ENCODE measurements at regions not wholly inside any gene's neighbourhood (a gene's known extent, or its start where the extent isn't known, plus 50 kb on each side); places are given as distances from the start of the nearest gene placed in this dataset.
"Not testable (repeated sequence)": the region's sequence is repeated elsewhere in the genome, so short reads cannot be mapped to it uniquely, and the experiment has no call there.

DNA sequence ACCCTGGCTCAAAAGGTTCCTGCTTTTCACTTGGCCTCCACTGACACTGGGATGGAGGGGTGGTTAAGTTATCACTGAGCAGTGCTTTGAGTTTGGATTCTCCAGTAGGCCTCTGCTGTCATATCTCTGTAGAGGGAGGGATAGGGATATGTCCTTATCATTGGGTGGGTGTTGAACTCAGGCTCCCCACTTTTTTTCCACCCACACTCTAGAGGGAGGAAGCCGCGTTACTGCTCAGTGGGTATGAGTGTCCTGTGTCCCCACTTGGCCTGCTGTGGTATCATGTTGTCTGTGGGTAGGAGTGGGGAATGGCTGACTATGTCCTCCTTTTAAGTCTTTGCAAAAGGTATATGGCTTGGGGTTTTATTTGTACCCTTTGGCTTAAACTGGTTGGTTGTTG is 80.7 kb upstream of the TPTE start:
- not testable (repeated sequence) for DNase-seq (ENCODE audit: low read depth); H3K4me3 ChIP-seq (ENCODE audit: low read depth, low read length)

DNA sequence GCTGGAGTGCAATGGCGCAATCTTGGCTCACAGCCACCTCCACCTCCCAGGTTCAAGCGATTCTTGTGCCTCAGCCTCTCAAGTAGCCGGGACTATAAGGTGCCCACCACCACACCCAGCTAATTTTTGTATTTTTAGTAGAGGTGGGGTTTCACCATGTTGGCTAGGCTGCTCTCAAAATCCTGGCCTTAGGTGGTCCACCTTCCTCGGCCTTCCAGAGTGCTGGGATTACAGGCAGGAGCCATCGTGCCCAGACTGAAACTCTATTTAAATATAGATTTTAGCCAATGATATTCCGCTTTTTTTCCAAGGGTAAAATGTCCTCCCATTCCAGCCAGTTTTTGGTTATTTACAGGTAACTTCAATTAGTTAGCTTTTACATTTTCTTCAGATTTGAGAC is 79.4 kb upstream of the TPTE start:
- H3K4me3 ChIP-seq (ENCODE audit: low read depth, low read length); DNase-seq (ENCODE audit: low read depth): not testable (repeated sequence)

DNA sequence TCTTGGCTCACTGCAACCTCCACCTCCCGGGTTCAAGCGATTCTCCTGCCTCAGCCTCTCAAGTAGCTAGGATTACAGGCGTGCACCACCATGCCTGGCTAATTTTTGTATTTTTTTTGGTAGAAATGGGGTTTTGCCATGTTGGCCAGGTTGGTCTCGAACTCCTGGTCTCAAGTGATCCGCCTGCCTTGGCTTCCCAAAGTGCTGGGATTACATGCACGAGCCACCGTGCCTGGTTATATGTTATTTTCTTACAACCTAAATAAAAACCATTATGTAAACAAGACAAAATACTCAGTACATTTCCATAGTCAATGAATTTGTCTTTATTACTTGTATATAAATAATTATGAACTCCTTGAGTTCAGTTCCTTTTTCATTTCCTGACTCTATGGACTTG is 75.7 kb upstream of the TPTE start:
- H3K4me3 ChIP-seq (ENCODE audit: low read depth, low read length); DNase-seq (ENCODE audit: low read depth): not testable (repeated sequence)

DNA sequence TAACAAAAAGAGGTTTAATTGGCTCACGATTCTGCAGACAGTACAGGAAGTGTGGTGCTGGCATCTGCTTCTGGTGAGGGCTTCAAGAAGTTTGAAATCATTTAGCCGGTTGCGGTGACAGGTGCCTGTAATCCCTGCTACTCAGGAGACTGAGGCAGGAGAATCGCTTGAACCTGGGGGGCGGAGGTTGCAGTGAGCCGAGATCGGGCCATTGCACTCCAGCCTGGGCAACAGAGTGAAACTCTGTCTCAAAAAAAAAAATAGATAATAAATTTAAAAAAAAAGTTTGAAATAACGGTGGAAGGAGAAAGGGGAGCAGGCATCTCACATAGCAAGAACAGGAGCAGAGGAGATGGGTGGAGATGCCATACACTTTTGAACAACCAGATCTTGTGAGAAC is 71.9 kb upstream of the TPTE start:
- not testable (repeated sequence) for H3K4me3 ChIP-seq (ENCODE audit: low read depth, low read length); DNase-seq (ENCODE audit: low read depth)

DNA sequence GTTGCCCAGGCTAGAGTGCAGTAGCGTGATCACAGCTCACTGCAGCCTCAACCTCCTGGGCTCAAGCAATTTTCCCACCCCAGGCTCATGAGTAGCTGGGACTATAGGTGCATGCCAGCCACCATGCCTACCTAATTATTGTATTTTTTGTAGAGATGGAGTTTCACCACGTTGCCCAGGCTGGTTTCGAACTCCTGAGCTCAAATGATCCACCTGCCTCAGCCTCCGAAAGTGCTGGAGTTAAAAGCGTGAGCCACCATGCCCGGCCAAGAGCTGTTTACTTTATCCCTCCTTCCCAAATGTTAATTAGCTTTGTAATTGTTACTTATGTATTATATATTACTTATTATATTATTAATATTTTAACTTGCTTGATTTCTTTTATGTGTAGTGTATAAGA is 70.1 kb upstream of the TPTE start:
- DNase-seq (ENCODE audit: low read depth); H3K4me3 ChIP-seq (ENCODE audit: low read depth, low read length): not testable (repeated sequence)

- DNase-seq (ENCODE audit: low read depth); H3K4me3 ChIP-seq (ENCODE audit: low read depth, low read length): not testable (repeated sequence)
Observed at GRCh38 chr21:10457765-10458164, 63.6 kb upstream of the TPTE start.

DNA sequence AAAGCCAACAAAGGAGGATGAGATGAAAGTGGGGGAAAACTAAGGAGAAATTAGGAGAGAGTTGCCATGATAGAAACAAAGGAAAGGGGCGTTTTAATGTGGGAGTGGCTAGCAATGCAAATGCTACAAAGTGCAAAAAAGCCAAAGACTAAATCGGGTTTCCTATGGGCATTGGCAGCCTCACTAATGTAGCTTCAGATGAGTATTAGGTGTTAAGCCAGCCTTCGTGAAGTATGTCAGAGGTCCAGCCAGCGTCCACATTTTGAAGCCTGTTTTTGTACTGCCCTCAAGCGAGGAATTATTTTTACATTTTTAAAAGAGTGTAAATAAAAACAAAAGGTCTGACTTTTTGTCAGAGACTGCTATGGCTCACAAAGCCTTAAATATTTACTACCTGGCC is 60.4 kb upstream of the TPTE start:
- not testable (repeated sequence) for DNase-seq (ENCODE audit: low read depth); H3K4me3 ChIP-seq (ENCODE audit: low read depth, low read length)

GRCh38 chr21:10461445-10461844 is 59.9 kb upstream of the TPTE start:
- H3K4me3 ChIP-seq (ENCODE audit: low read depth, low read length); DNase-seq (ENCODE audit: low read depth): not testable (repeated sequence)

DNA sequence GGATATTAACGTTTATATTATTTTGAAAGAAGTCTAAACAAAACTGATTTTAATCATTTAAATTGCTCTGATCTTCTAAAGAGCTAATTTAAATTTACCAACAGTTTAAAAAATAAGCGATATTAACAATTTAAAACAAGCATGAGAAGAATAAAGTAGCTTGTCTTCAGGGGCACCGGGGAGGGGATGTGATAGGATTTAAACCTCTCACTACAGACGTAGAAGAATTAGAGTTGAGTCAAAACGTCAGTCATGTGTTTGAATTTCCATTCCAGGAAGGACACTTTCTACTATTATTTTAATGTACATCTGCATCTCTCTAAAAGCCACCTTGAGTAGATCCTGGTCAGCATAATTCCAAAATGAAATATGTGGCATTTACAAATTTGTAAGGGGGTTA is 58.2 kb upstream of the TPTE start:
- DNase-seq (ENCODE audit: low read depth), result no peak
- TF ChIP-seq CTCF (IDR thresholded peaks at IDR 0.05; ENCODE audit: control insufficient read depth, extremely low read depth, insufficient read depth), result no peak
- no peak overlapping the region for H3K4me3 ChIP-seq (ENCODE audit: low read depth, low read length)

DNA sequence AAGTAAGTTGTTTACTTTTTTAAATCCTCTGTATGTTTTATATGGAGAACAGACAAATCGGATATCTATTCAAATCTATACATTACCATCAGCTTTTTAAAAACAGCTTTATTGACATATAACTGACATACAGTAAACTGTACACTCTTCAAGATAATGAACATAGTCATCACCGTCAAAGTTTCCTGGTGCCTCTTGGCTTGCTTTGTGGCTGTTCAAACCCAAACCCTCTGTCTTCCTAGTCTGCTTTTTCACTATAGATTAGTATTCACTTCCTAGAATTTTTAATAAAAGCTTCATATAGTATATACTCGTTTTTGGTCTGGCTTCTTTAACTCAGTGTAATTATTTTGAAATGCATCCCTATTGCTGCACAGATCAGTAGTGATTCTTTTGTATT is 56.4 kb upstream of the TPTE start:
- no peak for DNase-seq (ENCODE audit: low read depth)
- no peak for TF ChIP-seq CTCF (IDR thresholded peaks at IDR 0.05; ENCODE audit: control insufficient read depth, extremely low read depth, insufficient read depth)
- H3K4me3 ChIP-seq (ENCODE audit: low read depth, low read length), result no peak overlapping the region

DNA sequence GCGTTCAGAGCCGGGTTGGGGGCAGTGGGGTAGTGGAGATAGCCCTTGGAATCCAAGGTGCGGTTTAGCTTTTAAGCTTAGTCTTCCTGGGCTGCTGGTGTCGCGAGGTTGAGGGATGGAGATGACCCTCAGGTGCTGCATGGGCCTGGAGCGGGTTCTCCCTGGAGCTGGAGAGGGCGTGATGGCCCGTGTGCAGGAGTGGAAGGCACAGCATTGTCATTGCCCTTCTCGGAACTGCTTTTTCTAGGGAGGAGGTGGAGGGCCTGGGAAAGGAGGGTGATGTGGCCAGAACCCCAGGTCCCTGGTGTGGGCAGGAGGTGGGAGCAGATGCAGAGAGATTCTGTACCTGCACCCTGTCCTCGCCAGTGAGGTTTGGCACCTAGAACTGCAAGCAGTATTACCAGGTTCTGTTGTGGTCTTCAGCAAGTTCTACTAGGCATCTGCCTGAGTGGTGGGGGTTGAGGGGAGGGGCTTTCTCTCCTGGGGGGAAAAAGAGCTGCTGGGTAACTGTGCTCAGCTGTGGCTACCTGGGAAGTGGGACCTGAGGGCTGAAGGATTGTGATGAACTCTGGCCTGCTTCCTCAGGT is 55.8 kb upstream of the TPTE start:
- DNase-seq (ENCODE audit: low read depth); H3K4me3 ChIP-seq (ENCODE audit: low read depth, low read length): not testable (repeated sequence)

GRCh38 chr21:10466200-10466599 is 55.2 kb upstream of the TPTE start:
- no peak for TF ChIP-seq CTCF (IDR thresholded peaks at IDR 0.05; ENCODE audit: control insufficient read depth, extremely low read depth, insufficient read depth)
- no peak overlapping the region for H3K4me3 ChIP-seq (ENCODE audit: low read depth, low read length)
- no peak for DNase-seq (ENCODE audit: low read depth)
